Brain microvascular endothelial cell (primary cell): ENCODE measurements at regions not wholly inside any gene's neighbourhood (a gene's known extent, or its start where the extent isn't known, plus 50 kb on each side); places are given as distances from the start of the nearest gene placed in this dataset.

Experiments
- DNase-seq: peaks from one replicate; pipeline ENCODE4 v3.0.0-alpha.2; 2020
- H3K27ac ChIP-seq: fragments of 250-450 bp; sonication (Bioruptor Pico); 2 replicates; pipeline ENCODE4 v1.5.1; 2020; ENCODE audit warnings: mild to moderate bottlenecking, moderate library complexity
- H3K27me3 ChIP-seq: fragments of 250-450 bp; sonication (Bioruptor Pico); replicated peaks from 2 replicates; pipeline ENCODE4 v1.5.1; 2020; ENCODE audit warnings: mild to moderate bottlenecking
- H3K36me3 ChIP-seq: fragments of 250-450 bp; sonication (Bioruptor Pico); replicated peaks from 2 replicates; pipeline ENCODE4 v1.5.1; 2020; ENCODE audit warnings: mild to moderate bottlenecking
- H3K4me3 ChIP-seq: 2 replicates; pipeline ENCODE4 v1.5.1; 2011; ENCODE audit warnings: low read depth, mild to moderate bottlenecking, control low read depth, low read length, moderate library complexity
- CTCF ChIP-seq: IDR thresholded peaks from 2 replicates; pipeline ENCODE4 v1.5.1; 2011; ENCODE audit warnings: low read depth, mild to moderate bottlenecking, moderate library complexity, low read length, control low read depth, inconsistent platforms; ENCODE audit errors: missing control alignments
- in situ Hi-C: cut with HindIII; loops from 2 replicates; pipeline ENCODE4 v1.10.0; 2017; ENCODE audit warnings: low sequenced_read_pairs, low pct_ligation_motif_present

GRCh38 chr10:9227679-9228365 lies 1173.3 kb downstream of the GATA3 start:
- Histone ChIP-seq H3K27me3 (no peaks in the 10 kb centered on the region), H3K36me3 (no peaks in the 10 kb centered on the region), H3K27ac (no peak overlapping the region), H3K4me3 (no peak overlapping the region)
- DNase-seq, result no peak
- TF ChIP-seq CTCF, result no peak
- in situ Hi-C loops, result no loop called here

DNA sequence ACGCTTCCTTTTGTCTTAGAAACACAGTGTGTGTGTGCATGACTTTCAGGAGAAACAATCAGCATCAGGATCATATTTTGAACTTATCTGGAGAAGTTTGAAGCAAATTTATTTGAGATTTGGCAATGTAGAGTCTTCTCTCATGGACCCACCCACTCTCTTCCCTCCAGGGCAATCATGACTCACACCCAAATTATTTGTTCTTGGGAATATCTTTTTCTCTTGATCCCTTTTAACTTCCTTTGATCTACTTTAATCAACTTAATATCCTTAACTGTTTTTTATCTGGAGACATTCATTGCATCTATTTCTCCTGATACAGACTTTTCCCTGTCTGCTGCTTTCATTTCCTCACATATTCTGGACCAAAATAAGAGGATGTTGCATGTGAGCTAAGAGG lies 1174.3 kb downstream of the GATA3 start:
- no peak for DNase-seq
- H3K36me3 ChIP-seq, result no peaks in the 10 kb centered on the region
- in situ Hi-C loops, result no loop called here
- no peak for TF ChIP-seq CTCF
- H3K4me3 ChIP-seq, result no peak overlapping the region
- H3K27ac ChIP-seq, result no peak overlapping the region
- H3K27me3 ChIP-seq, result no peaks in the 10 kb centered on the region

- H3K27ac ChIP-seq, result no peak overlapping the region
- no peaks in the 10 kb centered on the region for H3K36me3 ChIP-seq
- no peak for DNase-seq
- no peaks in the 10 kb centered on the region for H3K27me3 ChIP-seq
- in situ Hi-C loops, result no loop called here
- TF ChIP-seq CTCF, result no peak
- no peak overlapping the region for H3K4me3 ChIP-seq
These were observed 1175.3 kb downstream of the GATA3 start for GRCh38 chr10:9229702-9230244.

DNA sequence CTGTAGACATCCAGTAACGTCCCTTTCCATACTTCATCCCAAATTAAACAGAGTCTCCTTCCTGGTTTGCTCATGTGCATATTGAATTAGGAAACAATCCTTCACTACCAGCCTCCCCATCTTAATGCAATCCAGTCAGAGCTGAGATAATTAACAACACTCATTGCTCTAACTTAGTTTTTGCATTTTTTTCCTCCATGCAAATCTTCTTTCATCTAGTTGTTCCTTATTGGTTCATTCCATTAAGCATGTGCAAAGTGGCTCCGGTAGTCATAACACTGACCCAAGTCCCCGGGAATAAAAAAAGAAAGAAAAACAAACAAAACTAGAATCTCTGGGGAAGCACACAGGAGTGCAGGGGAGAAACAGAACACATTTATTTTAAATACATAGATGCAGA lies 1176.1 kb downstream of the GATA3 start:
- Histone ChIP-seq H3K36me3 (no peaks in the 10 kb centered on the region), H3K27me3 (no peaks in the 10 kb centered on the region), H3K4me3 (no peak overlapping the region), H3K27ac (no peak overlapping the region)
- no peak for DNase-seq
- TF ChIP-seq CTCF, result no peak
- in situ Hi-C loops, result no loop called here

DNA sequence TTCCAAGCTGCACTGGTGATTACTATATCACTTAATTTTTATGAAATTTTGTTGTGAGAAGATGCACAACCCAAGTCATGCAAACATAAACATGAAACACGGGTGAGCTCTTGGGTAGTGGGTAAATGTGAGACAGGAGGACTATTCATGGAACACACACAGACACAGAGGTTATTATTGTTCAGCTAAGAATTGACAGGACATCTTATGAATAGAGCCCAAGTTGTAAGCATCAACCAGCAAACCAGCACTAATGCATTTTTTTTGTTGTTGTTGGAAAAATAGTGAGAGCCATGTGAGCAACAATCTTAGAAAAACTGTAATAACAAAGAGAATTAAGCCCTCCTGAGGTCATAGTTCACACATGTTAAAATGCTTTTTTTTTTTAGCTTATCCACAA lies 1179.7 kb downstream of the GATA3 start:
- in situ Hi-C loops, result no loop called here

More for the DNA sequence above, 1179.7 kb downstream of the GATA3 start:
- DNase-seq, result no peak
- TF ChIP-seq CTCF, result no peak
- Histone ChIP-seq H3K4me3 (no peak overlapping the region), H3K27me3 (no peaks in the 10 kb centered on the region), H3K27ac (no peak overlapping the region), H3K36me3 (no peaks in the 10 kb centered on the region)
